NCI-H460 (cell line): ENCODE measurements at regions not wholly inside any gene's neighbourhood (a gene's known extent, or its start where the extent isn't known, plus 50 kb on each side); places are given as distances from the start of the nearest gene placed in this dataset.

Source experiments
- DNase-seq: peaks from one replicate; pipeline ENCODE4 v3.0.0-alpha.2; 2016; ENCODE audit warnings: low read depth; ENCODE audit errors: extremely low read depth

DNA sequence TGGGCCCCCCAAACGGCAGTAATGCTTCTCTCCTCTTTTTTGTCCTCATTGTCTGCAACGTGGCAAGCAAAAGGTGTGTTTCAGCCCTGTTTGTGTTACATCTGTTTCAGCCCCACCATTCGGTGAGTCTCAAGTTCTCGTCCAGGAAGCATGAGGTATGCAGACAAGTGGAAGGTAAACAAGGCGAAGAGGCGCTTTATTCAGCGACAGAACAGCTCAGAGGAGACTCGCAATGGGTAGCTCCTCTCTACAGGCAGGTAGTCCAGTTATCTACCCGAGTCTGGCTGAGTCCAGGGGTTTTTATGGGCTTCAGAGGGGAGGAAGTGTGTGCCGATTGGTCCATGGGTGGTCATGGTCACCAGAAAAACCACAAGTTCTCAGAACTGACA lies 733.4 kb upstream of the CDH7 start:
- no peak for DNase-seq

DNA sequence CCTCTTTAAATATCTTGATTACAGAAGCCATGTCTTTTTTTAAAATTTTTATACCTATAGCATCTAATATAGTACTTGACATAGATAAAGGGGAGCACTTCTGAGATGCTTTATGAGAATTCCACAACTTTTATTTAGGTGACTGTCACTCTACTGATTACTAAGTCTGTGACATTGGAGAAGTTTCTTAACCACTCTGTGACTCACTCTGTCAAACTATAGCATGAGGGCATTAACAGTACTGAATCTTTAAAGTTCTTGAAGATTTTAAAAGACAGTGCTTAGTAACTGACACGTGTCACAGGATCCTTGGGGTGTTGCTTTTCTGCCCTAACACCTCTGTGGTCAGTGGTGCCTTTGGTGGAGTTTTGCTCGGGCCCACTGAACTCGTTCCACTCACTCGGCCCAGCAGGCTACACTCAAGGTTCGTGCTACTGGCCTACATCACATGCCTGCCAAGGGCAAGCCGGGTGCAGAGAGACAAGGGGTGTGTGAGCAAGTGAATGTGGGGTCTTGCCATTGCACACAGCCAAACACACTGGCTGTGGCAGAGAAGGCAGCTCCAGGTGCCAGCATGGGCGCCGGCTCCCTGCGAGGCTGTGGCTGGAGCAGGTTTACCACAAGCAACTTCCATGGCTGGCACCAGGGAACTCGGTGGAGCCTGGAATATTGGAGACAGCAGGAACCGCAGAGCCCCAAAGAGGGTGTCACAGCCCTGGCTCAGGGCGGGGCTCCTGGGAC lies 734.0 kb upstream of the CDH7 start:
- DNase-seq, result no peak

DNA sequence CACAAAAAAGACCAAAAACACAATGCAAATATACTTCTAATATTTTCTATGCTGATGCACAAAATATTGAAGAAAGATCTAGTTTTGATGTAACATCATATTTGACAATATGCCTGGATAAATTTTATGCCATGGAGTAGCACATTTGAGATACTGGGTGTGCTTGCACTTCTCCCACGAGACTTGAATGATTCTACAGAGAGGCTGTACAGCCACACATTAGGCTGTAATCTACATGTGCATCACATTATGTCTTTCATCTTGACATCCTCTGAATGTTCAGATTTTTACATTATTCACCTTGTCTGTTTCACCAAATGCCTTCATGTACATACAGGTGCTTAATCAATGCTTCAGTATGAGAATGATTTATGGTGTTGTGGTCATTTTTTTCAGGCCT lies 756.4 kb upstream of the CDH7 start:
- DNase-seq, result no peak

DNA sequence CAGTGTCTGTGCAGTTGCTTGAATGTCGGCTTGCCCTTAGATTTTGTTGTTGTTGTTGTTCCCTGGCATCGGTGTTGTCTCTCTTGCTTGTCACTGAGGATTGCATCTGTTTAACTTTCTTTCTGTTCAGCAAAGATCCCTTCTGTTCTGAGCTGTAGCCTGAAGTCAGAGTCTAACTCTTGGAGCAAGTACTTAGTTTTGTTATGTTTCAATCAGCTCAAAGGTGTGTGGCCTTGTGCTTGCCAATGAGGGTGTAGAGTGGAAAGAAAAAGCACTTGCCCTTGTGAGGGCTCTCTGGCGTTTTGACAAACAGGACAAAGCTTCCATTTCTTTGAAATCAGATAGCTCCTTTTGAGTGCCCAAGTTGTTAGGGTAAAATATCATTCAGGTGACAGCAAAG lies 757.1 kb upstream of the CDH7 start:
- no peak for DNase-seq

DNA sequence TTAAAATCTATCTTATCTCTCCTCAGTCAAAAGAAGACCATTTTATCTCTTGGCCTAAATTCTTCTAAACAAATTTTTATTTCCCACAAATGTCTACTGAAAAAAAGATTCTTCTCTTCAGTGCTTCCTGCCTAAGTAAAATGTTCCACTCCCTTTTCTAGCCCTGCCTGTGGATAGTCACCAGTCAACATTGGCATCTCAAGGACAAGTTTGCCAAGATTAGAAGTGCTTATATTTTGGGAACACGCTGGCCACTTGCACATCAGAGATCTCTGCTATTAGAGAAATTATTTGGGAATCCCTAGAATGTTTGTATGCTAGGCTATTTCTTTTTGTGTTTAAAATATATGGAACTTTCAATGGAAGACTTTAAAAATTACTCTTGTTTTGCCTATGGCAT lies 758.2 kb upstream of the CDH7 start:
- no peak for DNase-seq

DNA sequence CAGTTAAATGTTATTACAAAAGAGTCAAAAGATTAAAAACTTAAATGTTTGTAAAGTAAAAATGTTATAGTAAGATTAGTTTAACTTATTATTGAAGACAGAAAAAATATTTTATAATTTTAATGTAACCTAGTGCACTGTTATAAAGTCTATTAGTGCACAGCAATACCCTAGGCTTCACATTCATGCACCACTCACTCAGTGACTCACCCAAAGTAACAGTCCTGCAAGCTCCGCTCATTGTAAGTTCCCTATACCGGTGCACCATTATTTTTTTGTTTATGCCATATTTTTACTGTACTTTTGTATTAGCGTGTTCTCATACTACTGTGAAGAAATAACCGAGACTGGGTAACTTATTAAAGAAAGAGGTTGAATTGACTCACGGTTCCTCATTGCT lies 759.7 kb upstream of the CDH7 start:
- DNase-seq, result no peak

DNA sequence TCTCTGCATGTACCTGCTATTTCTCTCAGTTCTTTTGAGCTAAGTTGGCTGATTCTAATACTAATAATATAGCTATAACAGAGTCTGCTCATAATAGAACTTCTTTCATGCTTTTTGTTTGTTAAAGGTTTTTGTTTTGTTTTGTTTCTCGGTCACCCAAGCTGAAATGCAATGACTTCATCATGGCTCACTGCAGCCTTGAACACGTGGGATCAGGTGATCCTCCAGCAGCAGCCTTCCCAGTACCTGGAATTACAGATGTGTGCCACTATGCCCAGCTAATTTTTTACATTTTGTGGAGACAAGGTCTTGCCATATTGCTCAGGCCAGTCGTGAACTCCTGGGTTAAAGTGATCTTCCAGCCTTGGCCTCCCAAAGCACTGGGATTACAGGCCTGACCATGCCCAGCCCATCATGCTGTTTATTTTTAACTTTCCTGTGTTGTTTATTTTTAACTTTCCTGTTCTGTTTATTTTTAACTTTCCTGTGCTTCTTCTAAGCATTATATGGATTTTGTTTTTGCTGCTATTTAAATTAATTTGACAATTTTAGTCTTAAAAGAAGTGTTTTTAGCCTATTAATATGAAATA lies 763.8 kb upstream of the CDH7 start:
- DNase-seq, result no peak

DNA sequence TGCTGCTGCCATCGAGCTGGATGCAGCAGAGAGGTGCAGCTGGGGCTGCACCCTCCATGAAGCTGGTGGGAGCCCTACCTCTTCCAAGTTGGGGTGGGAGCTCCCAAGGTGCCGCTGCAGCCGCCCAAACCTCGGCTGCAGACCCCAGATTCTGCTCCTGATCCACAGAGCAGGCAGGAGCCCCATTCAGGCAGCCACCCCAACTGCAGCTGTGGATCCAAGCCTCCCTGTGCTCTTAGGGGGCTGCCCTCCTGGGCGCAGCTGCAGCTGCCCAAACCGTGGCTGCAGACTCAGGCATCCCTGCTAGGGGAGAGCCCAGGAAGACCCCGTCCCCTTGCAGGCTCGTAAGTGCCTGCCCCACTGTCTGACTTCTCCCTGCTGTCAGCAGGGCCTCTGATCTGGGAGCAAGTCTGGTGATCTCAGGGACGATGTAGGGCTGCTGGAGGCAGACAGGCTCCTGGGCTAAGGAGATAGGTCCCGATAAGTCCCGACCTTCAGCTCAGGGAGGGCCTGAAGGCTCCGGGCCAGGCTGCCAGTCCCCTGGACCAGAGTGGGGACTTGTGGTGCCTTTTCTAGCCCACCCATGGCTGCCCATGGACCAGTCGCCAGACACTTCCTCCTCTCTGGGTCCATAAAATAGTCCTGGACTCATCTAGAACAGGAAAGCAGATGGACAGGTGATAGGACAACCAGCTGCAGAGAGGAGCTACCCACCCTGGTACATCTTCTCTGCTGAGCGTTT lies 767.1 kb upstream of the CDH7 start:
- DNase-seq, result no peak

DNA sequence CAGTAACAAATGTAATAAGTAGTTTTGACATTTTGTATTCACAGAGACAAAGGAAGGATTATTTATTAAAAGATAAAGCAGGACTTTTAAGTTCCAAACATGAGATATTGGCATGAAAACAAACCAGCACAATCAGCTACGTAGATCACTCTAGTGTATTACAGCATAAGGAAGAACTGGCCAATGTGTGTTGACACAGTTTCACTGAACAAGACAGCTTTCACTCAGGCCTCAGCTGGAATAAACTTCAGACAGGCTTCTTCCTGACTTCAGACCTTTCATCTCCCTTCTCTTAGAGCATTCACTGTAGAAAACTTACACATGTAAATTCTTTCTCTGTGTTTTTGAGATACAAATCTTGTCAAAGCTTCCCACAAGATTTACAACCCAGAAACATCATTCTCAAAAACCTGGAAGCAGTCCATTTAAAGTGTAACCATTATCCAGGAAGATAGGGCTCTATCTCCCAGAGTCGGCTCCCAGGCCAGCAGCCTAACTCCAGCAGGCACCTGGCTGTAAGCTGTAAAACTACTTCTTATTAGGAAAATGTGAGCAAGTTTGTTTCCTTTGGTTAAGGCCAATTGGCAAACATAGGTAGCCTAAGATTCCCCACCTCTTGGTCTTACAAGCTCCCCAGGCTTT lies 768.3 kb upstream of the CDH7 start:
- DNase-seq, result no peak

DNA sequence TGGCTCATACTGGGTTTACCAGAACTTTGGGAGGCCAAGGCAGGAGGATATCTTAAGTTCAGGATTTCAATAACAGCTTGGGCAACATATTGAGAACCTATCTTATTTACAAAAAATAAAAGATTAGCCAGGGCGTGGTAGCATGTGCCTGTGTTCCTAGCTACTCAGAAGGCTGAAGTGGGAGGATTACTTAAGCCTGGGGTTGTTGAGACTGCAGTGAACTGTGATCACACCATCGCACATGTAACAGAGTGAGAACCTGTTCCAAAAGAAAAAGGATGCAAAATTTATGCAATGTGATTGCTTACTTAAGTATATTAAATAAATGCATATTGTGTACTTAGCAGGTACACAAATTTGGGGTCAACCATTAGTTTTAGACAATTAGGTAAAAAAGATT lies 768.9 kb upstream of the CDH7 start:
- DNase-seq, result no peak

DNA sequence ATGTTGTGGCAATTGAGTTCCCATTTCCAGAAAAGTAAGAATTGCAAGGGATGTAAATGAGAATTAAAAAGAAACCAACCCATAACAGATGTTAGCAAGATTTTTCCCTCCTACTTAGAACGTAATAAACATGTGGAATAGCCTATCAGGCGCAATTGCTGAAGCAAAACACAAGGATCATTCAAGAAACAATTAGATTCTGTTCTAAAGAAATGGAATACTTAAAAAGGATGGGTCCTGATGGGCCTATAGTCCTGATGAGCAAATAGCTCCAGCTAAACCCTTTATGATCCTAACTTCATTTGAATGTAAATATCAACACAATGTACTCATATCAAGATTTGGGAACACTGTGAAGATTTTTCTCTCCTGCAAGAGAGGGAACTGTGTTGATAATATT lies 771.0 kb upstream of the CDH7 start:
- DNase-seq, result no peak

DNA sequence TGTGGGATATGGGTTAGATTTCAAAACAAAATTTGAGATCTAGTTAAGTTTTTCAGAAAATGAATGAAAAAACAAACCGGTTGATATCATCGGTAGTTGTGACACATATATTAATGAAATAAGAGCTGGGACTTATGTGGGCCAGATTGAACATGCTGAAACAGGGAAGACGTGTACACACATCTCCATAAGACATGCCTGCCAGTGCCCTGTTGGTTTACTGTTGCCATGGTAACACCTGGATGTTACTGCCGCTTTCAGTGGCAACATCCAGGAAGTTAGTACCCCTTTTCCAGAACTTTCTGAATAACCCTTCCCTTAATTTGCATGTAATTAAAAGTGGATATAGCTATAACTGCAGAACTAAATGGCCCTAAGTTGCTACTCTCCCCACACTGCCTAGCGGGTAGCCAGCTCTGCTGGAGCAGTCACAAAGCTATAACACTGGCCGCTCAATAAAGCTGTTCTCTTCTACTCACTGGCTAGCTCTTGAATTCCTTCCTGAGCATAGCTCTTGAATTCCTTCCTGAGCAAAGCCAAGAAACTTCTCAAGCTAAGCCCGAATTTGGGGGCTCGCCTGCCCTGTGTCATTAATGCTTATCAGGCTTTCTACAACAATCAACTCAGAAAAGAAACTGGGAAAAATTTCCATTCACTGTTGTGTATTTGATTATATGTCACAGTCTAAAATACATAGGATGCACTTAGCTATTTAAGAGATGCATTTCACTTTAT lies 776.3 kb upstream of the CDH7 start:
- DNase-seq, result no peak

DNA sequence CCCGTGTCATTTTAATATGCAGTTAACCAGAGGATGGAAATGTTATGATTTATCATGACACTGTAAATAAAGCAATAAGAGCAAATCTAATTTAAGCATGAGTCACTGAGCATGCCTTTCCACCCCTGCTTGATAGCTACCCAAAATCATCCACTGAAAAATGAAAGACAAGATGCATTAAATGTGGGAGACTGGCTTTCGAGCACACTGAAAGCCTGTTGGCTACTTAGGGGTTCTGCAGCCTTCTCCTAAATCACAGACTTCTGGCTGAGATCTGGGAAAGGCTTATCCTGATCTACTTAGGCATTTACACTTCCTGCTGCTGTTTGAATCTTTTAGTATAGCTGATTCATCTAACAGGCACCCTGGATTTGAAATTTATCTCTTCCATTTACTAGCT lies 778.3 kb upstream of the CDH7 start:
- DNase-seq, result no peak

DNA sequence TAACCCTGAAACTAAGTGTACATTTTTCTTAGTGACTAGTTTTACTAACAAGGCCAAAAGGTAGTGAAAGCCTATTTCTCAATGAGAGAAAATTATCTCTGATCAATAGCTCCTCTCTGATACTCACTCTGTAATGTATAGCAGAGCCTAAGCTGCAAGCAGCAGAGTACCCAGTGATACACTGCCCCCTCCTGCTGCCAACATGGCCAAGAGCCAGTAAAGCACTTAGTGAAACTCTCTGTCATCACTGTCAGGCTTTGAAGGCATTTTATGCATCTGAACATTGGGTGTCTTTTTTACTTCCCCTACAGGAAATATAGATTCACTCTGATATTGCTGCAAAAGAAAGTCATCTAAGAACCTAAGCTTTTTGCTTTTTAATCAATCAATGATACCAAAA lies 784.1 kb upstream of the CDH7 start:
- no peak for DNase-seq

DNA sequence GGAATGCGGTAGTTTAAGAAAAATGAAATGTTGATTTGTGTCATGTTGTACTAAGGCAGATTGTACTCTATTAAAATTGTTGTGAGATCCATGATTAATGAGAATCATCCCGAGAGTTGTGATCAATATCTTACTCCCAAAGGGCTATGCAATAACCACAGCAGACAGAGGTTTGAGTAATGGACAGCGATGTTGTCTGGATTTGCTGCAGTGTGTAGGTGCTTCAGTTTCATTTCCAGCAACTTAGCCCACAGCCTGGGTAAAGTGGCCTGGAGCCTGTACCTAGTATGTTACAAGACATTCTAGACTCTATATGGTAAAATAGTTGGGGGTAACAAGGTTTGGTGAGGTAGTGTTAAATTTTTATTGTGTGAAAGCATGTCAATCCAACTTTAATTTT lies 794.3 kb upstream of the CDH7 start:
- no peak for DNase-seq

DNA sequence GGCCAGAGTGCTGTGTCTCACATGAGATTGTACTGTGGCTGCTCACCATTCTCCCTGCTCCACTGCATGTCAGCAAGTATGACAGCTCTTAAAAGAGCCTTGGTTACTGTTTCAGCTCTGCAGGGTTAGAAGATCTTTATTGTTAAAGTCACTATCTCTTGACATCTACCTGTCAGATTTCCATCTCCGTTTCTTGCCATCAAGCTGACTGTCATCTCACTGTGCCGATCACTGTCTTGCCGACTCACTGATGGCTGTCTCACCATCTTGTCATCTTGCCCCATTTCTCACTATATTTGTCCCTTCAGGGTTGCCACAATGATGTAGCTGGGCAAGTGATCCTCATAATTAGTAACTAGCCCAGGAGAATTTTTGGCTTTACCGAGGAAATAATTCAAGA lies 800.9 kb upstream of the CDH7 start:
- no peak for DNase-seq

DNA sequence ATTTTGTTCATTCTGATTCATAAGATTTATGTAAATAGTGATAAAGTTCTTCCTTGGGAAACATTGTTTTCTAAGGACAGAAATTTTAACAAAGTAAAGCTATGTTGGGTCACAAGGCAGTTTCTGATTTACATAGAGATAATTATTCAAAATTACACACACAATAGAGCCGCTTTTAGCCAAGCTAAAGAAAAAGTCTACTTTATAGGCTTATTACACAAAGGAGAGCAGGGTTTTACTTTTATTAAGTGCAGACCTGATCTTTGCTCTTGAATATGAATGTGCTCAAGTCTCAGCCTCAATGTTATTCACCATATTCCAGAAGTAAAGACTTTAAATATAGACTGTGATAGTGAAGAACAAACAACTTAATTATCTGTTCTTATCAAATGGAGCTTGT lies 787.8 kb upstream of the LINC00305 start:
- no peak for DNase-seq

DNA sequence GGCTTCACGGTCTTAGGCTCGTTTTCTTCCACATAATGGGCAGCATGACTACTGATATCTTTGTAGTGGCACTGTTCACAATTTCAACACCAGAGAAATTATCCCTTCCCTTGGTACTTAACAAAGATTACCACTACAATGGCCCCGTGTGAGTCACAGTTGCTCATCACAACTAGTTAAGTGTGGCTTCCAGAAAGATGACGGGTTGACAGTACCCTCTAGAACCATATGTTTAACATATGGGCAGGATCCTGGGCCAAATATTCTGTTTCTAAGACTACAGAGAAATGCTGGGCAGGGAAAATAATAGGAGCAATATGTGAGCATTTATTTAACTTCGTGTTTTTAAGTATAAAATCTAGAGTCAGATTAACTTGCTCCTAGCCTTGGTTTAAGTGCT lies 780.1 kb upstream of the LINC00305 start:
- no peak for DNase-seq

DNA sequence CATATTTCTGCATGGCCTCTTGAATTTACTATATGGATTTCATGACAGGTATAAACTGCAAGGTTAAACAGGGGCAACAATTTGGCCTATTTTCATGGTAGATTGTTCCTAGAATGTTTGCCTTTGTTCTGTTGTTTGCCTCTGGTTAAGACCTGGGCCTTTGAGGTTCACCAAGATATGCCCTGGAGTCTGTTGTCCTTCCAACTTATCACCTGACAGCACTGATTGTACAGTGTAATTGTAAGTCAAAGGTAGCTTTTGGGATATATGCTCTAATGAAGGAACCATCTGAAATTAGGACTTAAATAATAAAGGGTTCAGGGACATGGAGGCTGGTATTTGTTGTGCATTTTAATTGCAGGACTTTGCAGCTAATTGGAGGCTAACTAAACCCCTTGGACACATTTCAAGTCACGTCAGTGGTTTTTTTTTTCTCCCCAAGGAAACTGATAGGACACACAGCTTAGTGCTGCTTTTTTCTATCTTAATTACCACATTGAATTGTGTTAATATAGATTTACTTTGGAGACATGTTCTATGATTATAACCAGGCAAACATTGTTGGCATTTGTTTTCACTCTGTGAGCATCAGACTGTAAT lies 771.2 kb upstream of the LINC00305 start:
- no peak for DNase-seq

DNA sequence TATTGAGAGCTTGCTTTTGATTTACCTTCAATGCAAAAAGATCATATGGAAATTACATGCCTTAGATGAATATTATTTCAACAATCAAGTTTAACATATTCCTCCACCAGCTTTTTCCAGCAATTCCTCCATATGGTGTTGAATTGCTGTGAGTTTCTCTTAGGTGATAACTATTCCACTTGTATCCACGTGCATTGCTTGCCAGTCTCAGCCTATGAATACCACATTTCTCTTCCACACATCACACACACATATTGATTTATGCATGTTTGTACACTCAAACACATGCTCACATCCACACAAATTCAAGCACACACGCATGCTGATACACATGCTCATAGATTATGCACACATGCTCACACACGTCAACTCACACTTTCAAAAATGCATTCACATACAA lies 770.0 kb upstream of the LINC00305 start:
- no peak for DNase-seq

DNA sequence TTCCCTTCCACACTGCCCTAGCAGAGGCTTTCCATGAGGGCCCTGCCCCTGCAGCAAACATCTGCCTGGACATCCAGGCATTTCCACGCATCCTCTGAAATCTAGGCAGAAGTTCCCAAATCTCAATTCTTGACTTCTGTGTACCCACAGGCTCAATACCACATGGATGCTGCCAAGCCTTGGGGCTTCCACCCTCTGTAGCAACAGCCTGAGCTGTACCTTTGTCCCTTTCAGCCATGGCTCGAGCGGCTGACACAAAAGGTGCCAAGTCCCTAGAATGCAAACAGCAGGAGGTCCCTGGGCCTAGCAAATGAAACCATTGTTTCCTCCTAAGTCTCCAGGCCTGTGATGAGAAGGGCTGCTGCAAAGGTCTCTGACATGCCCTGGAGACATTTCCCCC lies 744.5 kb upstream of the LINC00305 start:
- DNase-seq, result no peak
